Uterus (tissue), 2 donors: ENCODE measurements at regions not wholly inside any gene's neighbourhood (a gene's known extent, or its start where the extent isn't known, plus 50 kb on each side); places are given as distances from the start of the nearest gene placed in this dataset.

Experiments
- CTCF ChIP-seq, 4 experiments: fragments of 200-600 bp in 2 of 4; fragments of 450-650 bp in 2 of 4; sonication (generic) in 2 of 4; IDR thresholded peaks; one replicate each; pipeline ENCODE4 v1.5.1; 2016 to 2019; ENCODE audit warnings: antibody characterized with exemption in 4 of 4, mild to moderate bottlenecking in 2 of 4, moderate library complexity in 1 of 4
- POLR2A ChIP-seq, 2 donors: fragments of 450-650 bp; IDR thresholded peaks; one replicate each; pipeline ENCODE4 v1.6.1; 2016; ENCODE audit warnings: antibody characterized with exemption in 2 of 2, mild to moderate bottlenecking in 1 of 2, moderate library complexity in 1 of 2

GRCh38 chr3:117932441-117932840, 1102.2 kb downstream of the IGSF11 start:
- no peak for TF ChIP-seq CTCF (IDR thresholded peaks at IDR 0.05)
- TF ChIP-seq POLR2A (IDR thresholded peaks at IDR 0.05): no peak
